Glutamatergic neuron (in vitro differentiated cells): ENCODE measurements at regions not wholly inside any gene's neighbourhood (a gene's known extent, or its start where the extent isn't known, plus 50 kb on each side); places are given as distances from the start of the nearest gene placed in this dataset.
"Not testable (repeated sequence)": the region's sequence is repeated elsewhere in the genome, so short reads cannot be mapped to it uniquely, and the experiment has no call there.

ENCODE experiments used
- DNase-seq: peaks from one replicate; pipeline ENCODE4 v3.0.0; 2022
- H3K27ac Mint-ChIP-seq: one replicate; pipeline ENCODE4 v1.8.0; 2020; ENCODE audit warnings: mild to moderate bottlenecking, mixed read lengths, inconsistent platforms; ENCODE audit not compliant: unreplicated experiment
- H3K27me3 Mint-ChIP-seq: one replicate; pipeline ENCODE4 v1.8.0; 2020; ENCODE audit warnings: mild to moderate bottlenecking, moderate library complexity, mixed read lengths, inconsistent platforms; ENCODE audit not compliant: unreplicated experiment
- H3K36me3 Mint-ChIP-seq: one replicate; pipeline ENCODE4 v1.8.0; 2020; ENCODE audit warnings: mild to moderate bottlenecking, mixed read lengths, inconsistent platforms; ENCODE audit not compliant: unreplicated experiment
- H3K4me1 Mint-ChIP-seq: one replicate; pipeline ENCODE4 v1.8.0; 2020; ENCODE audit warnings: mild to moderate bottlenecking, low read depth, mixed read lengths, inconsistent platforms; ENCODE audit not compliant: unreplicated experiment
- H3K4me3 Mint-ChIP-seq: one replicate; pipeline ENCODE4 v1.8.0; 2020; ENCODE audit warnings: mild to moderate bottlenecking, mixed read lengths, inconsistent platforms; ENCODE audit not compliant: unreplicated experiment
- H3K9me3 Mint-ChIP-seq: one replicate; pipeline ENCODE4 v1.8.0; 2020; ENCODE audit warnings: mild to moderate bottlenecking, moderate library complexity, mixed read lengths, inconsistent platforms; ENCODE audit not compliant: unreplicated experiment
- TF ChIP-seq, protein P1 (sequence below): fragments of 200-600 bp; sonication (generic); IDR thresholded peaks from one replicate; pipeline ENCODE4 v1.5.0; 2021; ENCODE audit not compliant: partially characterized antibody, unreplicated experiment

DNA sequence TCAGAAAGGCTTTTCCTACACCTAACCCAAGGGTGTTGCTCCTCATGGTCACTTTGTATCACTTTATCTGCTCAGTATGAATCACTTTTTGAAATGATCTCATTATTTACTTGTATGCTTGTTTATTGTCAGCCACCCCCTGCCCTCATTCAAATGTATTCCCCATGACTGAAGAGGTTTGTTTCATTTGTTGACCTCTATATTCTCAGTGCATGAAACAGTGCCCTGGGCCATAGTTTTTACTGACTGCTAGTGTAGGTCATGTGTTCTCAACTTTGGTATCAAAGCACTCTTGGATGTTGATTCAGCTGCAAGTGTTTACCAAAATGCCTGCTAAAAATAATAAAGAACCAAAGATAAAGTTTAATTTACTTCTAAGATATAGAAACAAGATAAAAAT, 381.7 kb upstream of the ARPP21 start:
- TF ChIP-seq, protein P1, sequence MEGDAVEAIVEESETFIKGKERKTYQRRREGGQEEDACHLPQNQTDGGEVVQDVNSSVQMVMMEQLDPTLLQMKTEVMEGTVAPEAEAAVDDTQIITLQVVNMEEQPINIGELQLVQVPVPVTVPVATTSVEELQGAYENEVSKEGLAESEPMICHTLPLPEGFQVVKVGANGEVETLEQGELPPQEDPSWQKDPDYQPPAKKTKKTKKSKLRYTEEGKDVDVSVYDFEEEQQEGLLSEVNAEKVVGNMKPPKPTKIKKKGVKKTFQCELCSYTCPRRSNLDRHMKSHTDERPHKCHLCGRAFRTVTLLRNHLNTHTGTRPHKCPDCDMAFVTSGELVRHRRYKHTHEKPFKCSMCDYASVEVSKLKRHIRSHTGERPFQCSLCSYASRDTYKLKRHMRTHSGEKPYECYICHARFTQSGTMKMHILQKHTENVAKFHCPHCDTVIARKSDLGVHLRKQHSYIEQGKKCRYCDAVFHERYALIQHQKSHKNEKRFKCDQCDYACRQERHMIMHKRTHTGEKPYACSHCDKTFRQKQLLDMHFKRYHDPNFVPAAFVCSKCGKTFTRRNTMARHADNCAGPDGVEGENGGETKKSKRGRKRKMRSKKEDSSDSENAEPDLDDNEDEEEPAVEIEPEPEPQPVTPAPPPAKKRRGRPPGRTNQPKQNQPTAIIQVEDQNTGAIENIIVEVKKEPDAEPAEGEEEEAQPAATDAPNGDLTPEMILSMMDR, result no peak
- Mint-ChIP-seq H3K27me3 (peaks cover 1% of the 10 kb centered on the region), H3K4me1 (peaks cover 3% of the 10 kb centered on the region), H3K36me3 (no peaks in the 10 kb centered on the region), H3K27ac (no peak overlapping the region), H3K4me3 (no peak overlapping the region), H3K9me3 (no peaks in the 10 kb centered on the region)
- DNase-seq, result no peak

DNA sequence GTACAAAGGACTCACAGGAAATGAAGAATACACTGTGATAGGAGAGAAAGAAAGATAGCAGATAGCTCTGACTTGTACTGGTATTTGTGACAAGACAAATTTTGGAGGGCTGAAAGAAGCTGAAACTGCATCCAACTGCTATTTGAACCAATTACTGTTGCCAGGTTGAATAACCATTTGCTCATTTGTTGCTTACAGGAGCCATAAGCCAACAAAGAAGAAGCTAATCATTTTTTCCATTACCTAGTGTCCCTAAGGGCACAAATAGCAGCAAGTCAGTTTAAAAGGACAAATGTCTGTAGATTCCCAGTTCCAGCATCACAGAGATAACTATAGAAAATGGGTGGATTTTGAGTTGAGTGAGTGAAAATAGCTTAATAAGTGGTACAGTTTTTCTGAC, 376.9 kb upstream of the ARPP21 start:
- H3K27me3 Mint-ChIP-seq, result peaks cover 3% of the 10 kb centered on the region
- H3K4me1 Mint-ChIP-seq, result peaks cover 3% of the 10 kb centered on the region
- peak overlapping the region; percentile 22 for H3K27ac Mint-ChIP-seq
- H3K4me3 Mint-ChIP-seq, result no peak overlapping the region
- DNase-seq, result no peak
- H3K9me3 Mint-ChIP-seq, result no peaks in the 10 kb centered on the region
- TF ChIP-seq, protein P1, result no peak
- no peaks in the 10 kb centered on the region for H3K36me3 Mint-ChIP-seq

DNA sequence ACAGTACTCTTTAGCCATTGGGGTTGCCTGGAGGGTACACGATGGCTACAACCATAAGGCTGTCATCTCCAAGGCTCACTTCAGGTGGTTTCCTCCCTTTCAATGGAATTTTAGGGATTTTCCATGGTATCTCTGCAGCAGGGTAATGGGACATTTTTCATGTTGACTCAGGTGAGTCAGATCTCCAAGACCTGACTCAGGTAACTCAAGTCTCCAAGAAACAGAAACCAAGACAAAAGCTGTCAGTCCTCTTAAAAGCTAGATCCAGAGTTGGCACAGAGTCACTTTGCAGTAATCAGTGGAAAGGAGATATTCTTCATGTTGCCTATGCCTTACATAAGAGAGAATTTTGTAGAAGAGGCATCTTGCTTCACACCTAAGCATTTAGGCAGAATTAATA, 375.8 kb upstream of the ARPP21 start:
- H3K4me1 Mint-ChIP-seq, result peaks cover 3% of the 10 kb centered on the region

DNA sequence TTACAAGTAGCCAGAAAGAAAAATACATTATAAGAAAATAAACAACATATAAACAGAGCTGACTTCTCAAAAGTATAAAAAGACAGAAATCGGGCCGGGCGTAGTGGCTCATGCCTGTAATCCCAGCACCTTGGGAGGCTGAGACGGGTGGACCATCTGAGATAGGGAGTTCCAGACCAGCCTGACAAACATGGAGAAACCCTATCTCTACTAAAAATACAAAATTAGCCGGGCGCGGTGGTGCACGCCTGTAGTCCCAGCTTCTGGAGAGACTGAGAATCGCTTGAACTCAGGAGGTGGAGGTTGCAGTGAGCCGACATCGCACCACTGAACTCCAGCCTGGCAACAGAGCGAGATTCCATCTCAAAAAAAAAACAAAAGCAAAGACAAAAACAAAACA, 373.3 kb upstream of the ARPP21 start:
- not testable (repeated sequence) for H3K36me3 Mint-ChIP-seq, H3K4me1 Mint-ChIP-seq, H3K27ac Mint-ChIP-seq, H3K4me3 Mint-ChIP-seq, DNase-seq, H3K27me3 Mint-ChIP-seq, H3K9me3 Mint-ChIP-seq

More for the DNA sequence above, 375.8 kb upstream of the ARPP21 start:
- Mint-ChIP-seq H3K4me3 (no peak overlapping the region), H3K36me3 (no peaks in the 10 kb centered on the region), H3K9me3 (no peaks in the 10 kb centered on the region), H3K27me3 (peaks cover 3% of the 10 kb centered on the region), H3K27ac (no peak overlapping the region)
- DNase-seq, result no peak
- TF ChIP-seq, protein P1, result no peak

DNA sequence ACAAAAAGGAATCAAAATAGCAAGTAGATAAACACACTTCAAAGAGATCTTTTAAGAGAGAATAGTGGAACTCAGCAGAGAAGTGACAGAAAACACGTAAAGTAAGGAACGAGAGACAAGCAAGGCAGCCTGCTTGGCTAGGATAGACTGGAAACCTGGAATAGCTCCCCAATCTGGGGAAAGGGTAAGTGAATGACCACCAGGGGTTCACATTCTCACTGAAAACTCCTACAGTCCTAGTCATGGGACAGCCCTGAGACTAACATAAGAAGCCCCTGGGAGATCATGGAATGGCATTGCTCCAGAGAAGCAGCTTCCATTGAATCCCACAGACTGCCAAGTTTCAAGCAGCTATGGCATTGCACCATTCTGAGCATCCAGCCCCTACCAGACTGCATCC, 363.6 kb upstream of the ARPP21 start:
- H3K9me3 Mint-ChIP-seq, result peaks cover 5% of the 10 kb centered on the region
- H3K27ac Mint-ChIP-seq, result no peak overlapping the region
- no peaks in the 10 kb centered on the region for H3K27me3 Mint-ChIP-seq
- no peaks in the 10 kb centered on the region for H3K4me1 Mint-ChIP-seq
- peaks cover 13% of the 10 kb centered on the region for H3K36me3 Mint-ChIP-seq
- H3K4me3 Mint-ChIP-seq, result no peak overlapping the region
- TF ChIP-seq, protein P1, result no peak
- no peak for DNase-seq

DNA sequence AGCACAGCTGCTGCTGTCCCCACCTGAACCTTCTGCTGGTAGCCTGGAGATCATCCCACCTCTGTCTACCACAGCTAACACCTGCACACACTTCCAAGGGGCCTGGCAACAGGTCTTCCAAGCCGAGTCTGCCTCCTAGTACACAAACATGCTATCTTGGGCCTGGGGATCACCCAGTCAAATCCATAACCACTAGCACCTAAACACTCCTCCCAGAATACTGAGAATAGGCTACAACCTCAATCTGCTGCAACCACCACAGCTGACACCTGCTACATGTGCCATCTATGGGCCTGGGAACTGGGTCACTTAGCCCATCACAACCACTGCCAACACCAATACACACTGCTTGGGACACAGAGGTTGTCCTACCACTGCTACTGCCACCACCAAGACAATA, 362.8 kb upstream of the ARPP21 start:
- Mint-ChIP-seq H3K9me3 (peaks cover 5% of the 10 kb centered on the region), H3K4me1 (no peaks in the 10 kb centered on the region), H3K27me3 (no peaks in the 10 kb centered on the region), H3K36me3 (peaks cover 13% of the 10 kb centered on the region), H3K27ac (no peak overlapping the region), H3K4me3 (no peak overlapping the region)
- TF ChIP-seq, protein P1, result no peak
- DNase-seq, result no peak
